Muscle of leg (tissue), 3 donors: ENCODE measurements at regions not wholly inside any gene's neighbourhood (a gene's known extent, or its start where the extent isn't known, plus 50 kb on each side); places are given as distances from the start of the nearest gene placed in this dataset.
"Not testable (repeated sequence)": the region's sequence is repeated elsewhere in the genome, so short reads cannot be mapped to it uniquely, and the experiment has no call there.

ENCODE experiments used
- DNase-seq: peaks from one replicate; pipeline ENCODE4 v3.0.0; 2013
- H3K27ac ChIP-seq: one replicate; pipeline ENCODE4 v1.5.1; 2013; ENCODE audit warnings: mild to moderate bottlenecking, low read length, control low read depth
- H3K27me3 ChIP-seq: one replicate; pipeline ENCODE4 v1.6.1; 2013; ENCODE audit warnings: low read length; ENCODE audit not compliant: control insufficient read depth, insufficient read depth
- H3K36me3 ChIP-seq: one replicate; pipeline ENCODE4 v1.6.1; 2013; ENCODE audit warnings: low read length; ENCODE audit not compliant: control insufficient read depth, insufficient read depth
- H3K4me1 ChIP-seq: one replicate; pipeline ENCODE4 v1.6.1; 2013; ENCODE audit warnings: low read length; ENCODE audit not compliant: control insufficient read depth, insufficient read depth
- H3K4me3 ChIP-seq: one replicate; pipeline ENCODE4 v1.5.1; 2013; ENCODE audit warnings: low read length, control low read depth
- H3K9me3 ChIP-seq: replicated peaks from 2 replicates; pipeline ENCODE4 v1.6.1; 2013; ENCODE audit warnings: low read depth, low read length; ENCODE audit not compliant: control insufficient read depth
- WGBS: methylation state at CpG from one replicate; pipeline ENCODE4 v1.1.5; 2013; ENCODE audit warnings: missing lambda C conversion rate; ENCODE audit not compliant: insufficient coverage; 5-methylcytosine and 5-hydroxymethylcytosine counted together

- no peak overlapping the region for H3K27ac ChIP-seq
- peak; percentile 77 for DNase-seq
- no peaks in the 10 kb centered on the region for H3K9me3 ChIP-seq
- no peak overlapping the region for H3K4me3 ChIP-seq
- H3K27me3 ChIP-seq = no peaks in the 10 kb centered on the region
- no peaks in the 10 kb centered on the region for H3K36me3 ChIP-seq
- no peaks in the 10 kb centered on the region for H3K4me1 ChIP-seq
These were observed 107.0 kb upstream of the SMLR1 start for GRCh38 chr6:130720076-130720715.

GRCh38 chr6:130724089-130724488 lies 103.1 kb upstream of the SMLR1 start:
- H3K9me3 ChIP-seq = no peaks in the 10 kb centered on the region
- no peak for DNase-seq
- H3K4me1 ChIP-seq = no peaks in the 10 kb centered on the region
- no peaks in the 10 kb centered on the region for H3K36me3 ChIP-seq
- no peak overlapping the region for H3K27ac ChIP-seq
- H3K4me3 ChIP-seq = no peak overlapping the region
- no peaks in the 10 kb centered on the region for H3K27me3 ChIP-seq

DNA sequence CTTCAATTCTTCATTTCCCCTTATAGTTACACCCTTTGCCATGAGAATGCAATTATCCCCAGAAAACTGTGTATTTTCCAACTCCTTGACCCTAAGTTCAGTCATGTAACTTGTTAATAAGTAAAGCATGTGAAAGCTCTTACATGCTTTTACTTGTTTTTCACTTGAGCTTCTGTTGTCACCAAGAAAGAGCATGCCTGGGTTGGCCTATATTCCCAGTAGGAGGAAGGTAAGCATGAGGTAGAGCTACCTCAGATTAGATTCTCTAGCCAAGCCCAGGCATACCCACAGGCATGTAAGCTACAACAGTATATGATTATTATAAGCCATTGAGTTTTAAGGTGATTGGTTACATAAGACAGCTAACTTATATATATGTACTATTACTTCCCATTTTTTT lies 101.7 kb upstream of the SMLR1 start:
- Histone ChIP-seq H3K9me3 (no peaks in the 10 kb centered on the region), H3K4me3 (no peak overlapping the region), H3K27me3 (no peaks in the 10 kb centered on the region), H3K27ac (no peak overlapping the region), H3K4me1 (no peaks in the 10 kb centered on the region), H3K36me3 (no peaks in the 10 kb centered on the region)
- no peak for DNase-seq

- H3K27me3 ChIP-seq, H3K27ac ChIP-seq, H3K4me1 ChIP-seq, DNase-seq, H3K9me3 ChIP-seq, H3K4me3 ChIP-seq, H3K36me3 ChIP-seq: not testable (repeated sequence)
- no CpG with 5 or more reads among the region's 2 CpGs for WGBS
These were observed 99.1 kb upstream of the SMLR1 start for GRCh38 chr6:130728064-130728463.

DNA sequence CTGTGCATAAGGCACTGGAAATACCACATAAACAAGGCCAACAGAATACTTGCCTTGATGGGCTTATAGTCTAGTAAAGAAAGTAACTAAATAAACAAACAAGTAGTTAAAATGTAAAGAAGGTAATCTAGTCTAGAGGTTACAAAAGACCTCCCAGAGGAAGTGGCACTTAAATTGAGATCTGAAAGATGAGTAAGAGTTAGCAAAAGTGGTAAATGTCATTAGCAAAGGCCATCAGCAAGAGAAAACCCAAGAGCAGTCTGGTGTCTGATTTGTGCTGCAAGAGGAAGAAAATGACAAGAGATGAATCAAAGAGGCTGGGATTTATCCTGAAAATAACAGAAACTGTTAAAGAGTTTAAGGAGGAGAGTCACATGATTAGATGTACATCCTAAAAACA lies 96.6 kb upstream of the SMLR1 start:
- H3K36me3 ChIP-seq = no peaks in the 10 kb centered on the region
- H3K9me3 ChIP-seq = no peaks in the 10 kb centered on the region
- no peaks in the 10 kb centered on the region for H3K27me3 ChIP-seq
- H3K4me3 ChIP-seq = no peak overlapping the region
- no peak overlapping the region for H3K27ac ChIP-seq
- DNase-seq = no peak
- H3K4me1 ChIP-seq = no peaks in the 10 kb centered on the region

DNA sequence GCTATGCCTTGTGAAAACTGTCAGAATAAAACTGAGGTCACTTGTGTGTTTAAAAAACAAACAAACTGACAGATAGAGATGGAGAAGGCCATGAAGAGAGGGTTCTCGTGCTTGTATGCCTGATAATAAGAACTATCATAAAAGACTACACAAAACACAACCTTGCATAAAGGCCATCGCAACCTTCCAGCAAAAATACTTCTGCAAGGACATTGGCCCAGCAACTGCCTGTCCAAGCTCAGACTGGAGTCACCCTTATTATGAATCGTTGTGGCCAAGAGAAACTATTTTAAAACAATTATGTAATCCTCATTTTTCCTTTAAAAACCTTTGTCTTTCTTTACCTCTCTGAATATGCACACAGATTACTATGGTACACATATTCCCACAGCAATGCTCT lies 93.0 kb upstream of the SMLR1 start:
- no peaks in the 10 kb centered on the region for H3K9me3 ChIP-seq
- no peaks in the 10 kb centered on the region for H3K27me3 ChIP-seq
- H3K4me1 ChIP-seq = no peaks in the 10 kb centered on the region
- DNase-seq = no peak
- no peak overlapping the region for H3K4me3 ChIP-seq
- H3K27ac ChIP-seq = no peak overlapping the region
- no peaks in the 10 kb centered on the region for H3K36me3 ChIP-seq
- whole genome bisulfite sequencing = 90% methylated on average over 2 of the region's 3 CpGs

GRCh38 chr6:130740308-130740707 lies 86.9 kb upstream of the SMLR1 start:
- Histone ChIP-seq H3K27ac (no peak overlapping the region), H3K4me3 (no peak overlapping the region), H3K27me3 (no peaks in the 10 kb centered on the region), H3K36me3 (no peaks in the 10 kb centered on the region), H3K4me1 (no peaks in the 10 kb centered on the region), H3K9me3 (no peaks in the 10 kb centered on the region)
- no peak for DNase-seq

DNA sequence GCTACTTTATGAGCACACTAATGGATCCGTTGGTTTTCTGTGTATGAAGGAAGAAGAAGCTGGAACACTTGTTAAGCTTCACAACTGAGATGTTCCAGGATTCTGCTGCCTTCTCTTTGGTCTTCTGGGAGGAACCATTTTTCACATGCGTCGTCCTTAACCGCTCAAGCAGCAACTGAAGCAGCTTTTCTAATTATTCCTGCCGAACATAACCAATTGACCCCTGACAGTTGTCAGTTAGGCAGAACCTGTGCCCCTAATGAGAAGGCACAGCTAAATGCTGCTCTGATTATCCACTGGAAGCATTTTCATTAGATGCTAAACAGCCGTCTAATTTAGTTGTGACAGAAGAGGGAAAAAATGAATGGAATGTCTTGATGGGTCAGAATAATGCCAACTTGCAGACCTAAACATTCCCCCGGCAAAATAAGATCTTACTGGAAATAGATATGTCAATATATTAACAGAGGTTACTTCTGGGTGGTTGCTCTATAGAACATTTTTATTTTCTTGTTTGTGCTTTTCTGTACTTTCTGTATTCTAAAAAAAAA lies 85.0 kb upstream of the SMLR1 start:
- Histone ChIP-seq H3K9me3 (no peaks in the 10 kb centered on the region), H3K36me3 (no peaks in the 10 kb centered on the region), H3K27me3 (no peaks in the 10 kb centered on the region), H3K27ac (no peak overlapping the region), H3K4me1 (no peaks in the 10 kb centered on the region), H3K4me3 (no peak overlapping the region)
- WGBS = 73% methylated on average over 5 of the region's 7 CpGs
- no peak for DNase-seq

GRCh38 chr6:130743175-130743574 lies 84.0 kb upstream of the SMLR1 start:
- Histone ChIP-seq H3K4me1 (no peaks in the 10 kb centered on the region), H3K36me3 (no peaks in the 10 kb centered on the region), H3K9me3 (no peaks in the 10 kb centered on the region), H3K27me3 (no peaks in the 10 kb centered on the region), H3K27ac (no peak overlapping the region), H3K4me3 (no peak overlapping the region)
- no CpG with 5 or more reads among the region's 2 CpGs for WGBS
- DNase-seq = no peak

DNA sequence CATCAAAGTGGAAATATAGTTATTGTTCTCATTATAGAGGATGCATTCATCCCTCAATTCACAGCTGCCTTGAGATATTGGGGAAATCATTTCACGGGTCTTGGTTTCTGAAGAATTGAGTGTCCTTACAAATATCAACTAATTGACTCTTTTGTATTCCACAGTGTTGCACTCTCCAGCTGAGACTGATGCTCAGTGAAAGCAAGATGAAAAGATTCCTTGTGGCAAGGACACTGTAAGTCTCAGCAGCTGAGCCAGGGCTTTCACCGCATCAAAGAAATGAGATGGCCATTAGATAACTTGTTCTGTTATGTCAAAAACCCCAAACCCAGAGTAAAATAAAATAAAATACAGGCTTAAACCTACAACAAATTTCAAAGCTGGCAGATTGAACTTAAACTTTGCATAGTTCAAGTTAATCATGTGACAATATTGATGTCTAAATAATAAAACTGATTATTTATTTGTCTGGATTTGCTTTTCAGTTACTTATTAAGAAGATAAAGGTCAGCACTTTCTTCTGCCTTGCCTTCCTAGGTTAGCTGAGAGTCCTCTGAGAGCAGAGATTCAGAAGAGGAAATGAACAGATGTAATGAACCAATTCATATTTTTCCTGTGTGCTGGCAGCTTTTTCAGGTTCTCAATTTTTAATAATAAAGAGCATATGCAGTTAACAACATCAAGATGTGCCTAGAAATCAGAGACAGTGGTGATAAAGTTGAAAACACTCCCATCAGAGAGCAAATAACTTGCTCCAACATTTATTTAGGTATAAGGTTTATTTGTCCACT lies 82.4 kb upstream of the SMLR1 start:
- DNase-seq = peak; percentile 51
- Histone ChIP-seq H3K9me3 (peaks cover 8% of the 10 kb centered on the region), H3K4me1 (no peaks in the 10 kb centered on the region), H3K27ac (no peak overlapping the region), H3K4me3 (no peak overlapping the region), H3K36me3 (no peaks in the 10 kb centered on the region), H3K27me3 (no peaks in the 10 kb centered on the region)
- WGBS = no CpG with 5 or more reads among the region's 2 CpGs

GRCh38 chr6:130748041-130748440 lies 79.2 kb upstream of the SMLR1 start:
- DNase-seq = peak; percentile 64
- WGBS = 60% methylated on average over 1 of the region's 1 CpG
- Histone ChIP-seq H3K9me3 (peaks cover 10% of the 10 kb centered on the region), H3K27ac (no peak overlapping the region), H3K4me3 (no peak overlapping the region), H3K27me3 (no peaks in the 10 kb centered on the region), H3K4me1 (no peaks in the 10 kb centered on the region), H3K36me3 (no peaks in the 10 kb centered on the region)
